Cardiac fibroblast (primary cell): ENCODE measurements at regions not wholly inside any gene's neighbourhood (a gene's known extent, or its start where the extent isn't known, plus 50 kb on each side); places are given as distances from the start of the nearest gene placed in this dataset.

Source experiments
- DNase-seq, 2 donors: peaks; one replicate each; pipeline versions ENCODE4 v3.0.0 to v3.0.0-alpha.2; 2010; ENCODE audit warnings: low read depth in 2 of 2
- H3K4me3 ChIP-seq, 2 donors: replicated peaks in 1 of 2; 1 replicate in 1 of 2; 2 replicates in 1 of 2; pipeline ENCODE4 v1.5.1; 2011; ENCODE audit warnings: low read depth in 2 of 2, low read length in 2 of 2, mild to moderate bottlenecking in 2 of 2, moderate library complexity in 1 of 2
- TF ChIP-seq, protein P1 (sequence below): IDR thresholded peaks from one replicate; pipeline ENCODE4 v1.5.1; 2011; ENCODE audit warnings: low read depth, mild to moderate bottlenecking, low read length, inconsistent platforms

DNA sequence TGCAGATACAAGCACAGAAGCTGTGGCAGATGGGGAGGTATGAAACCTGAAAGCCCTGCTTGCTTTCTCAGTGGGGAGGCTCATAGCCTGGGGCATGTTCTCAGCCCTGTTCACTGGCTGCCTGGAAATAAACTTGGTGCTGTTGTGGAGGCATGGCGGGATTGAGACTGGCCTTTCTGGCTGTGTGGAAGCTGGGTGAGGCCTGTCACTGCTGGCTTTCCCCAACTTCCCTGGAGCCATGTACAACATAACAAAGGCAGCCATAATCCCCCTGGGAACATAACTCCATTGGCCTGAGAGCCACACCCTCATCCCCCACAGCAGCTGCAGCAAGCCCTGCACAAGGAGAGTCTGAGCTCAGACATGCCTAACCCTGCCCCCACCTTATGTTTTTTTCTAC is 237.7 kb upstream of the TLL1 start:
- TF ChIP-seq, protein P1, sequence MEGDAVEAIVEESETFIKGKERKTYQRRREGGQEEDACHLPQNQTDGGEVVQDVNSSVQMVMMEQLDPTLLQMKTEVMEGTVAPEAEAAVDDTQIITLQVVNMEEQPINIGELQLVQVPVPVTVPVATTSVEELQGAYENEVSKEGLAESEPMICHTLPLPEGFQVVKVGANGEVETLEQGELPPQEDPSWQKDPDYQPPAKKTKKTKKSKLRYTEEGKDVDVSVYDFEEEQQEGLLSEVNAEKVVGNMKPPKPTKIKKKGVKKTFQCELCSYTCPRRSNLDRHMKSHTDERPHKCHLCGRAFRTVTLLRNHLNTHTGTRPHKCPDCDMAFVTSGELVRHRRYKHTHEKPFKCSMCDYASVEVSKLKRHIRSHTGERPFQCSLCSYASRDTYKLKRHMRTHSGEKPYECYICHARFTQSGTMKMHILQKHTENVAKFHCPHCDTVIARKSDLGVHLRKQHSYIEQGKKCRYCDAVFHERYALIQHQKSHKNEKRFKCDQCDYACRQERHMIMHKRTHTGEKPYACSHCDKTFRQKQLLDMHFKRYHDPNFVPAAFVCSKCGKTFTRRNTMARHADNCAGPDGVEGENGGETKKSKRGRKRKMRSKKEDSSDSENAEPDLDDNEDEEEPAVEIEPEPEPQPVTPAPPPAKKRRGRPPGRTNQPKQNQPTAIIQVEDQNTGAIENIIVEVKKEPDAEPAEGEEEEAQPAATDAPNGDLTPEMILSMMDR: no peak
- DNase-seq: no peak
- H3K4me3 ChIP-seq: no peak overlapping the region

DNA sequence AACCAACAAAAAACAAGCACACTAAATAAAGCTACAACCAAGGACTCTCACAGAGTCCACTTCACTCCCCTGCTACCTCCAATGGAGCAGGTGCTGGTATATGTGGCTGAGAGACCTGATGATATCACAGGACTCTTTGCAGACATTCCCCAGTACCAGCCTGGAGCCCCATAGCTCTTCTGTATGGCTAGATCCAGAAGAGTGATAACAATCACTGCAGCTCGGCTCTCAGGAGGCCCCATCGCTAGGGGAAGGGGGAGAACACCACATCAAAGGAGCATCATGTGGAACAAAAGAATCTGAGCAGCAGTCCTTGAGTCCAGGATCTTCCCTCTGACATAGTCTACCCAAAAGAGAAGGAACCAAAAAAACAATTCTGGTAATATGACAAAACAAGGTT is 237.1 kb upstream of the TLL1 start:
- TF ChIP-seq, protein P1: no peak
- H3K4me3 ChIP-seq: no peak overlapping the region
- DNase-seq: no peak

DNA sequence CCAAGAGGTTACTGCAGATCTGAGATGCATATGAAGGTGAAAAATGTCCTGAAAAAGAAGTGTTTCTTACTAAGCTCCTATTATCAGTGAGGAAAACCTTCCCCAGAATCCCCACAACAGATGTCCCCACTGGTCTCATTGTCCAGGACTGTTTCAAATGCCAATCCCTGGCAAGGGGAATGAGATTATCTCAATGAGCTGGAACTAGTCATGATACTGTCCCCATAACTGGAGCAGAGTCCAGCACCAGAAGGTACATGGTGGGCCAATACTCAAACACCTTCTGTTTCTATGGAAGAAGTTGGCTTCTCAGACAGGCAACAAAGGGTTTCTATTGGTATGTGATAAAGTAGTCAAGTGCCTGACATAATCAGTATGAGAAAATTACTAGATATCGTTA is 221.1 kb upstream of the TLL1 start:
- TF ChIP-seq, protein P1: no peak
- no peak overlapping the region for H3K4me3 ChIP-seq
- DNase-seq: no peak

DNA sequence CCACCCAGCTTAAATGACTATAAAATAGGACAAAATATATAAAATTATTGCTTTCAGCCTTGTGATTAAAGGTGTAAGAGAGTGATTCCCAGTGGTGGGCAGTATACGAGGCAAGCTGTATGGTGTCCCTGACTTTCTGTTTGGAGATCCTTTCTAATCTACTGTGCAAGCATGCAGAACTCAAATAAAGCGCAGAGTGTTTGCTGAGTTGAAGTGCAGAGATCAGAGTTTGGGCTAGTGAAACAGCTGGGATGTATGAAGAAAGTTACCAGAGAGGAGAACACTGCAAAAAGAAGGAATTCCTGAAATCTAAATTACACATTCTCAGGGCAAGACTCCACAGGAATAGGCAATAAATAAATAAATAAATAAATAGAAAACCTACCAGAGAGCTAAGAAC is 218.5 kb upstream of the TLL1 start:
- TF ChIP-seq, protein P1: no peak
- no peak for DNase-seq
- H3K4me3 ChIP-seq: no peak overlapping the region

DNA sequence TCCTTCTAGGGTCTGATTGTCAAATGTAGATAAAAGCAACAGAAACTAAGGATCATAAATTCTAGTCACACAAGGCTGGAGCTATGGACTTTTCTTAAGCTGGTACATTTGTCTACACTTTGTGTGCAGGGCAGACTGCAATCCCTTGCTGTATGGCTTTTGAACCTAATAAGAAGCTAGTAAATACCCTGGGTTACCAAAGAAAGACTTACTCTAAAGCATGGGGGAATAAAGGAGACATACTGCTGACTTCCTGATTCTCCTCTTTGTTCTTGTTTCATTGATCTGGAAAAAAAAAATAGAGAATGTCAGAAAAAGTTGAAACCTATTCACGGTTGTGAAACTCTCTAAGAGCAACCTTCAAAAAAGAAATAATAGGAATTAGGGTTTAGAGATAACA is 216.6 kb upstream of the TLL1 start:
- no peak overlapping the region for H3K4me3 ChIP-seq
- DNase-seq: no peak
- TF ChIP-seq, protein P1: no peak

DNA sequence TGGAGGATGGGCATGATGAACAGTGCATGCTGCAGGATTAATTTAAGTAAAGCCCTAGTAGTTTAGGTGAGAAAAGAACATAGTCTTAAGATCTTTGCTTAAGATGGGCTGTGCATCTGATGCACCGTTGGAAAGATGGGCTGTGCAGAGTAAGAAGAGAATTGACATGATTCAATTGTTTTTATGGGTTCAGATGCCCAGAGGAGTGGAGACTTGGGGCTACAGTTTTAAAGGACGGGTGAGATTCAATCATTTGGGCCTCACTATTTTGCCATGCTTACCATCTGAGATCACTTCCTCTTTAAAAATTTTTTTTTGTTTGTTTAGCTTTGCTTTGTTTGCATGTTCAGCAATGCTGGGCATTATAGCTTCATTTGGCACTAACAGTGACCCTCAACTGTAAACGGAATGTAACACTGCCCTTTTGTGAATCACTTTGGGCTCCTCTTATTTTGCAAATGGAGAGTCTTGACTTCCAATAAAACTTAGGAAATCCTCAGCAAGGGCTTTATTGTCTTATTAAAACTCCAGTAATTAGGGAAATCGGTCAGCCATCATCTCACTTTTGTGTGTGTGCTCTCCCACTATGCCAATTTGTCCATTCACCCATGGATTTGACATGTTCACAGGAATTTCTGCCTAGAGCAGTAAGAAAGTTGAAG is 216.1 kb upstream of the TLL1 start:
- TF ChIP-seq, protein P1: no peak
- H3K4me3 ChIP-seq: no peak overlapping the region
- DNase-seq: no peak

DNA sequence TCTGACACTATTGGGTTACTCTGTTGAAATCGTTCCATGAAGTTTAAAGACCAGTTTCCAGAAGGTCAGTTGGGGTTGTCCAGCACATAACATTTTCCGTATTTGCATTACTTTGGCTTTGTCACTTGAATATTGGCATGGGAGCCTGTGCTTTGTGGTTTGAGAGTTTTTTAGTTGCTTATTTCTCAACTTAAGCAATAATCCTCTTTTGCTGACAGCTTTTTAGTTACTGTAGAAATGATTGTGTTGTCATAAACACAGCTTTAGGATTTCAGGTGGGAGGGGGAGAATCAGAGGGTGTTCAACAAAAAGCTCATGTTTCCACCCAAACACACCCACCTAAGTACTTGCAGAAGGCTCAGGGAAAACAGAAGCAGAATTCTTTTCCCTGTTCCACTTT is 210.7 kb upstream of the TLL1 start:
- peak; percentile 43 to 68 for DNase-seq
- TF ChIP-seq, protein P1: no peak
- no peak overlapping the region for H3K4me3 ChIP-seq
